GM12874 (cell line): ENCODE measurements at regions not wholly inside any gene's neighbourhood (a gene's known extent, or its start where the extent isn't known, plus 50 kb on each side); places are given as distances from the start of the nearest gene placed in this dataset.

ENCODE experiments used
- TF ChIP-seq, protein P1 (sequence below): IDR thresholded peaks from 2 replicates; pipeline ENCODE4 v1.5.1; 2011; ENCODE audit warnings: low read depth, mild to moderate bottlenecking, control low read depth, low read length, moderate library complexity; ENCODE audit not compliant: insufficient read depth

DNA sequence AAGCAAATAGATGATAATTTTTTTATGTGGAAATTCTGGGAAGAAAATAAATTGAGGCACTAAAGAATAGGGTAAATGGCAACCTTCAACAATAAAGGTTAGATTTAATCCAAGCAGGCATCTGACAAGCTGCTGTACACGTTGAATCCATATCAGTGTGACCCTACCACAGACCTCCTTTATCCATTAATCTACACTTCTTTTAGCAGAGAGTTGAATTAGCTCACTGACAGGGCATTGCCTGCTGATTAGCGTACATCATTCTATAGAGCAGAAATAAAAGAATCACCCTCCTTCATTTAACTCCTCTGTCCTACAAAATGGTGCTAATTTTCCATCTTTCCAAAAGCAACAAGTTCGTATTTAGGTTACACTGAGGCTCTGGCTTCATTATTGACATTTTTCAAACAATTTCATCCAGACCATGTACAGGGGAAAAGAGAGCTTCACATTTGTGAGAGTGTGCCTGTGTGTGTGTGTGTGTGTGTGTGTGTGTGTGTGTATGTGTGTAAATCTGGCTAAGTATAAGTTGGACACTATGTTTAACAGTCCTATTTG is 356.0 kb downstream of the TFEC start:
- TF ChIP-seq, protein P1, sequence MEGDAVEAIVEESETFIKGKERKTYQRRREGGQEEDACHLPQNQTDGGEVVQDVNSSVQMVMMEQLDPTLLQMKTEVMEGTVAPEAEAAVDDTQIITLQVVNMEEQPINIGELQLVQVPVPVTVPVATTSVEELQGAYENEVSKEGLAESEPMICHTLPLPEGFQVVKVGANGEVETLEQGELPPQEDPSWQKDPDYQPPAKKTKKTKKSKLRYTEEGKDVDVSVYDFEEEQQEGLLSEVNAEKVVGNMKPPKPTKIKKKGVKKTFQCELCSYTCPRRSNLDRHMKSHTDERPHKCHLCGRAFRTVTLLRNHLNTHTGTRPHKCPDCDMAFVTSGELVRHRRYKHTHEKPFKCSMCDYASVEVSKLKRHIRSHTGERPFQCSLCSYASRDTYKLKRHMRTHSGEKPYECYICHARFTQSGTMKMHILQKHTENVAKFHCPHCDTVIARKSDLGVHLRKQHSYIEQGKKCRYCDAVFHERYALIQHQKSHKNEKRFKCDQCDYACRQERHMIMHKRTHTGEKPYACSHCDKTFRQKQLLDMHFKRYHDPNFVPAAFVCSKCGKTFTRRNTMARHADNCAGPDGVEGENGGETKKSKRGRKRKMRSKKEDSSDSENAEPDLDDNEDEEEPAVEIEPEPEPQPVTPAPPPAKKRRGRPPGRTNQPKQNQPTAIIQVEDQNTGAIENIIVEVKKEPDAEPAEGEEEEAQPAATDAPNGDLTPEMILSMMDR = no peak

DNA sequence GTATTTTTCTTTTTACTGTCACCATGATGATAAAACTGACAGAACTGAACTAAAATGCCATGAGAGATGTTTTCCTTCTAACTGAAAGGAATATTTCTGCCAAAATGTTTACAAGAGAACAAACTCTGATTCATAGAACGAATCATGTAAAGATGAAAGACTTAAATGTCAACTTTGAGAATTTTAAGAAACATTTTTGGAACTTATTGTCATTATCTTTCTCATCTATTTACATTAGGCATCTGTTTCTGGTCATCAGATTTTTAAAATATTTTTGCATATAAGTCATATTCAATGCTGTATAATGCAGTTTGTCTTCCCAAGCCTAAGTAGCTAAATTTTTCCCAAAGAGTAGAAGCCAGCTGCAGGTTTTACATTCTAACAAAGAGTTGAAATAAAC is 358.5 kb downstream of the TFEC start:
- TF ChIP-seq, protein P1 = no peak

DNA sequence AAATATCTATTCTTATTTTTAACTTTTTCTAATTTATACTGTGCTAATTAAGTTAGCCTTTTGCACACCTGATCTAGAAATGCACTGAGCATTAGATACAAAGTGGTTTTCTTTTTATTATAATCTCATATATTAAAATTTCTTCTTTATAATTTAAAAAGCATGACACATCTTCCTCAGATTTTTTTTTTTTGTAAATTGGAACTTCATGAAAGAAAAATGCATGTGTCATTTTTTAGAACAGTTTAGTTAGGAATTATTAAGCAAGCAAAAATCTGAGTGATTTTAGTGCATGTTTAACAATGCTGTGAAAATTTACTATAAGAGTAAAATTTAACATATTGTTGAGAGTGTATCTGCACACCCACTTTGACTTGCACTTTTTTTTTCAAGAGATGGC is 367.9 kb downstream of the TFEC start:
- TF ChIP-seq, protein P1 = no peak

DNA sequence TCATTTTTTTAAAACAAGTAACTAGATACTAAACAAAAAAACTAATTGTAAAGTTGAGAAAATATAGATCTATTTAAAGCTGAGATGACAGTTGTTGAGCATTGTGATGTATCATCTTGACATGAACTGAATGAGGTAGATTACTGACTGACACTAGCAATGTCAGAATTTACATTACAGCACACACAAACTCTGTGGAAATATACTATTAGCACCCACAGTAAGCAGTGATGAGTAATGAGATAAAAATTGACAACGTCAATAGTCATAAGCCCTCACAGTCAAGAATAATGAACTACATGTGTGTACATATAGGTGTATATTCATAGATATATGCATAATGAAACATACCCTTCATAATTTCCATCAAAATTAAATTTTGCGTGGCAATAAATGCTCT is 368.4 kb downstream of the TFEC start:
- TF ChIP-seq, protein P1 = no peak

DNA sequence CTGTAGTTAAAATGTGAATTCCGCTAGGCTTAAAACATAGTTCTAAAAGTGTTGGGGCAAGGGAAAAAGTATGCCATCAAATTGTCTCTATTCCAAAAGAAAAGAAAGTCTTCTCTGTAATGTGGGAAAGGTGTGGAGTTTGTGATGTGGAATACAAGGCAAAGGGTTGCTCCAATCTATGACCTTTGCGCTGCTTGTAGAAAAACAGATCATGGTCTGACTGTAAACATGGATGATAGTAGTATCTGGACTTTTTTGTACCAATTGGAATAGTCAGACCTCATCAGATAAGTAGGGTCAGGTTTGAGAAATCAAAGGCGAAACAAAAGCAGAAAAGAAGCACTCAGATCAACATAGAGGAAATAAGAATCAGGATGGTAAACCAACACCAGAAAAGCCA is 372.3 kb downstream of the TFEC start:
- TF ChIP-seq, protein P1 = no peak

DNA sequence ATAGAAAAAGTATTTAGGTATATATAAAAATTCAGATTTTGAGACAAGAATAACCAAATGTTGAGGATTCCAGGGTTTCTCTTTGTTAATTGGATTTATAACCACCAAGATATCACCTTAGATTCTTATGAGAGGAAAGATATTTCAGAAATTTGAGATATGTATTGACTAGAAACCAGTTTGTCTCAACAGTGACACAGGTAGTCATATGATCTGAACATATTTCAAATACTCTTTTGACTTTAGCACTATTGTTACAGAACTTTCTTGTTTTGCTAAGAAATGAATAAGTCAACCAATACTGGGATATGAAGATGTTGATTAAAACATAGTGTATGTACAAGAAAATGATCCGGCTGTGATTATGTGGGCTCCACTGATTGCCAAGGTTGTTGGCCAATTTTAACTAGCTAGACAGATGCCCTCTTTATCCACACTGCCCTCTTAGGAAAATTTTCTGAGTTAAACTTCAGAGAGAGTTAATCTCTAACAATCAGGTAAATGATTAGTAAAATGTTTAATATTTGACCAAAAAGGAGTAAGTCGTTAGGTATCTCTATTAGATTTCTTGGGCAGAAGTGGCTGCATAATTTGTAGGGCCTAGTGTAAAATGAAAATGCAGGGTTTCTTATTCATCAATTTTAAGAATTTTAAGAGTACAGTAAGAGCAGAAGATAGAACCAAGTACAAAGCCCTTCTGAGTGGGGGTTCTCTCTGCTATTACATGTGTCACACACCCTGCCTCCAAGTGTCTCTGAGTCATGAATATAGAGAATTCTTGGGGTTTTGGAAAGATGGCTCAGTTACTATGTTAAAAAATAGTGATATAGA is 376.0 kb downstream of the TFEC start:
- TF ChIP-seq, protein P1 = no peak

DNA sequence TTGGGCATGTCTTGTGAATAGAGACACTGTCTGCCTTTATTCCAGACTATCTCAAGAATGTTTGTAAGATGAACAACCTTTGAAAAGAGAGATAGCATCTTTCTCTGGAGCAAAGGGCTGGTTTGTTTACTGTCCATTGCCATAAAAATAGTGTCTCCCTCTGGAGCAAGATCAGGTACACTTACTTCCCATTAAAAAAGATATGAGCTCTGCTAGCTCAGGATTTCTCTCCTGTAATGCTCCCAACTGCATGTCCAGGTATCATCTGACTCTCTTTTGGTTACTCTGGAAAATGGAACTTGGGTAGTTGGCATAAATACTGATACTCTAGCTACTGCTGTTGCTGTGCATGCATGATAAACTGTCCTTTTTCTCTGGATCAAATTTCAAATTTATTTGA is 381.1 kb downstream of the TFEC start:
- TF ChIP-seq, protein P1 = no peak
